ENCODE measurements at regions not wholly inside any gene's neighbourhood (a gene's known extent, or its start where the extent isn't known, plus 50 kb on each side); places are given as distances from the start of the nearest gene placed in this dataset.

- intact Hi-C loops (cut with micrococcal nuclease), result no loop called here
- Histone ChIP-seq H3K4me1 (ENCODE audit: control insufficient read depth in 1 of 2, insufficient read depth in 2 of 2, low read length in 2 of 2) (no peaks in the 10 kb centered on the region), H4K20me1 (ENCODE audit: insufficient read depth, low read length) (no peaks in the 10 kb centered on the region), H3K9me3 (replicated peaks in 1 of 2; ENCODE audit: control insufficient read depth in 1 of 2, insufficient read depth in 1 of 2, low read length in 2 of 2) (no peaks in the 10 kb centered on the region), H3K4me3 (replicated peaks in 1 of 3; ENCODE audit: low read depth in 2 of 3, low read length in 3 of 3) (no peak overlapping the region), H3K79me2 (ENCODE audit: insufficient read depth, low read length) (no peaks in the 10 kb centered on the region), H3K27ac (ENCODE audit: low read depth in 1 of 2, low read length in 2 of 2) (no peak overlapping the region), H2AFZ (ENCODE audit: insufficient read depth, low read depth, low read length, poor library complexity, severe bottlenecking) (no peak overlapping the region), H3K9ac (ENCODE audit: insufficient read depth, low read length, poor library complexity, severe bottlenecking) (no peak overlapping the region), H3K27me3 (ENCODE audit: control insufficient read depth in 2 of 2, insufficient read depth in 2 of 2, low read length in 2 of 2) (peaks cover 0 to 2% of the 10 kb centered on the region in 2 donors), H3K4me2 (replicated peaks; ENCODE audit: extremely low read depth, low read length, poor library complexity, severe bottlenecking) (no peak overlapping the region), H3K36me3 (replicated peaks in 1 of 2; ENCODE audit: control insufficient read depth in 1 of 2, insufficient read depth in 2 of 2, low read length in 2 of 2) (no peaks in the 10 kb centered on the region)
- TF ChIP-seq CTCF (IDR thresholded peaks at IDR 0.05), result no peak
- Mint-ChIP-seq H3K27ac (no peak overlapping the region), H3K4me3 (no peak overlapping the region), H3K9me3 (peaks cover 0 to 9% (median 0%) of the 10 kb centered on the region in 7 donors), H3K36me3 (no peaks in the 10 kb centered on the region), H3K27me3 (ENCODE audit: low read depth in 3 of 3) (peaks cover 0 to 10% (median 4%) of the 10 kb centered on the region in 3 donors), H3K4me1 (no peaks in the 10 kb centered on the region)
- no CpG with 5 or more reads among the region's 1 CpG for WGBS (ENCODE audit: insufficient coverage)
- DNase-seq, result no peak
Measured at GRCh38 chr11:116294630-116295029, 478.2 kb downstream of the BUD13 start.

GRCh38 chr11:116287866-116288265, 484.9 kb downstream of the BUD13 start:
- H3K9ac ChIP-seq (ENCODE audit: insufficient read depth, low read length, poor library complexity, severe bottlenecking), result no peak overlapping the region
- H2AFZ ChIP-seq (ENCODE audit: insufficient read depth, low read depth, low read length, poor library complexity, severe bottlenecking), result no peak overlapping the region
- no peaks in the 10 kb centered on the region for H3K36me3 Mint-ChIP-seq
- no peaks in the 10 kb centered on the region for H3K4me1 ChIP-seq (ENCODE audit: control insufficient read depth in 1 of 2, insufficient read depth in 2 of 2, low read length in 2 of 2)
- H4K20me1 ChIP-seq (ENCODE audit: insufficient read depth, low read length), result no peaks in the 10 kb centered on the region
- H3K27ac ChIP-seq (ENCODE audit: low read depth in 1 of 2, low read length in 2 of 2), result no peak overlapping the region
- H3K9me3 Mint-ChIP-seq, result peaks cover 0 to 13% (median 2%) of the 10 kb centered on the region in 7 donors
- peaks cover 3 to 19% (median 4%) of the 10 kb centered on the region in 3 donors for H3K27me3 Mint-ChIP-seq (ENCODE audit: low read depth in 3 of 3)
- H3K4me3 ChIP-seq (replicated peaks in 1 of 3; ENCODE audit: low read depth in 2 of 3, low read length in 3 of 3), result no peak overlapping the region
- intact Hi-C loops (cut with micrococcal nuclease), result no loop called here
- no peak overlapping the region for H3K4me3 Mint-ChIP-seq
- H3K36me3 ChIP-seq (replicated peaks in 1 of 2; ENCODE audit: control insufficient read depth in 1 of 2, insufficient read depth in 2 of 2, low read length in 2 of 2), result no peaks in the 10 kb centered on the region
- no peaks in the 10 kb centered on the region for H3K4me1 Mint-ChIP-seq
- H3K27ac Mint-ChIP-seq, result no peak overlapping the region
- no peak overlapping the region for H3K4me2 ChIP-seq (replicated peaks; ENCODE audit: extremely low read depth, low read length, poor library complexity, severe bottlenecking)
- no peak for TF ChIP-seq CTCF (IDR thresholded peaks at IDR 0.05)
- 100% methylated on average over 1 of the region's 1 CpG for WGBS (ENCODE audit: insufficient coverage)
- no peak for DNase-seq
- H3K79me2 ChIP-seq (ENCODE audit: insufficient read depth, low read length), result no peaks in the 10 kb centered on the region
- no peaks in the 10 kb centered on the region for H3K9me3 ChIP-seq (replicated peaks in 1 of 2; ENCODE audit: control insufficient read depth in 1 of 2, insufficient read depth in 1 of 2, low read length in 2 of 2)
- no peaks in the 10 kb centered on the region for H3K27me3 ChIP-seq (ENCODE audit: control insufficient read depth in 2 of 2, insufficient read depth in 2 of 2, low read length in 2 of 2)

Measured in CD14-positive monocyte (primary cell).